Fibroblast of gingiva (primary cell): ENCODE measurements at regions not wholly inside any gene's neighbourhood (a gene's known extent, or its start where the extent isn't known, plus 50 kb on each side); places are given as distances from the start of the nearest gene placed in this dataset.
A peak's percentile ranks its signal among the peaks of the same experiment; 100 is the strongest.

Source experiments
- DNase-seq: peaks from one replicate; pipeline ENCODE4 v3.0.0-alpha.2; 2011; ENCODE audit warnings: low read depth

DNA sequence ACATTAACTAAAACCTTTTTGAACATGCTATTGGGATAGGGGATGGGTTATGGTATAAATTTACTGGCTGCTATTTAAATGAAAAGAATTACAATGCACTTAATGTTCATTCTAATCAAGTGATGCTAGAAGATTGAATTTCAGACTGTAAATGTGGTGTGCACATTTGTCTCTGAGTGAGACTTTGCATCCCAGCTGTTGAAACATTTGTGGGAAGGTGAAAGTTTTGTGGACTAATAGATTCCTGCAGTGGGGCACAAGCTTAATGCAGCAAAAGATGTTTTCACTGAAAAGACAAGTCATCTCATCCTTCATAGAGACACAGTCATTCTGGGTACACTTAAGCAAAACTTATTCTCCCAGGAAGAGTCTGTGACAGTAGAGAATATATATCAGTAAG, 323.6 kb downstream of the NFIB start:
- DNase-seq, result no peak

DNA sequence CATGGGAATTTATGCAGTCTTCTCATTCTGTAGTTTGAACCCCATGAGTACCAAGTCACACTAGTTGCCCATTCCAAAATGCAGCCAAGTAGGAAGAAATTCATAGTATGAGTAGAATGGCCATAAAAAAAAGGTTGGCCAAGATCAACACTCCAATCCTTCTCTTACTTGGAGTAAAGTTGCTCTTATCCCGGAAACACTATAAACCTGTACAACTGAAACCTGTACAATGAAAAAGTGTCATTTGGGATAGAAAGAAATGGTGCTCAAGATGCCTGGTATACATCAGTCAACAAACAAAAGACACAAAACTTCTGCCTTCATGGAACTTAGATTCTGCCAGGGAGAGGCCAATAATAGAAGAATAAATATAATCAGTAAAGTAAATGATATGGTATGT, 325.0 kb downstream of the NFIB start:
- no peak for DNase-seq

DNA sequence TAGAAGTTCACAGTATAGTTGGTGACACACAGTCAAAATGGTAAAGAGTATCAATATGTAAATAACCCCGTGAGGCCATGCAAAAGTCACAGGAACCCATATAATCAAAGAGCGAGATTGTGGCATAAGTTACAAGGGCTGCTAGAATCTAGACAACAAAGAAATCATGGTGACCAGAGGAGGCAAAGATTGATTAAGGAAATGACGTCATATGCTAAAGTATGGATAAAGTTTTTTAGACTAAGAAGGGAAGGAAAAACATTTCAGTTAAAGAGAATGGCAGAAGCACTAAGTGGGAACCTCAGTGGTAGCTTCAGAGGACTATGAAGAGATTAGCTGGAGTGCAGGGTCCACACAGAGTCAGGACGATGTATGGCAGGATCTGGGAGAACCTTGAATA, 330.3 kb downstream of the NFIB start:
- no peak for DNase-seq

DNA sequence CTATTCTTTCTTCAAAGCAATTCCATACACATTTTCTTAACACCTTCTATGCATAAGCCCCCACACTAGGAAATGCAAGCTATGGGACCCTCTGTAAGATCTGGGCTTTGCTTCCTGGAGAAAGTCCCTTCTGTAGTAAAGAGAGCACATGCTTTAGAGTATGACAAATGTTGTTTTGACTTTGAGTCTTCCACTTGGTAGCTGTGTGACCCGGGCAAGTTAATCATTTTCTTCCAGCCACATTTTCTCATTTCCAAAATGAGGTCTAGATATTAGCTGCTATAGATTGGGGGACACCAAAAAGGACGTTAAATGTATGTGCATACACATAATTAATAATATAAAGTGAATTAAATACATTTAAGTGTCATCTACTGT, 334.0 kb downstream of the NFIB start:
- DNase-seq, result no peak

DNA sequence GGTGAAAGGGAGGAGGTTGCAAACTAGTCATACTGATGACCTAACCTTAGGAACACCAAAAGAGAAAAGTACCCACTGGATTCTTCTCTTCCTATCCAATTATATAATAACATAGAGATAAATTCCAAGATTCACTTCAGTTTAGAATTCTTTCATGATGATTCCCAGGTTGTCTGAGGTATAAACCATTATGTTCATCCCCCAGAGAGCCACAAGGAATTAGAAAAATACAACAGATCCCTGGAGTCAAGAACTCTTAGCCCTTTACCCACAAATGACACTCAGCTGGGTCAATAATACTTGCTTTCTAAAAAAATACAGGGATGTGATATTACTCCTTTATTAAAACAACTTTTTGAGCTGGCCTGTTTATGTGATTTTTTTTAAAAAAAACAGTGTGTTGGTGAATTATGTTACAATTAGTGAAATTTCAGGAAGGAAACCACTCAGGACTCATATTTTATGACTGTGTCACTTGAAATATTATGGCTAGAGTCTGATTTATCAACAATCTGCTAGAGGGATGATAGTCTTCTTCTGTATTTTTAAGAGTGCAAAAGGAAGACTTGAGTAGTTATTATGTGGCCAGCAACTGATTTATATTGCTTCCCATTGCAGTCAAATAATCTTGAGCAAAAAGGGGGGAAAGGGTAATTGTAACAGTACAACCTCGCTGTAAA, 338.2 kb downstream of the NFIB start:
- DNase-seq, result no peak

DNA sequence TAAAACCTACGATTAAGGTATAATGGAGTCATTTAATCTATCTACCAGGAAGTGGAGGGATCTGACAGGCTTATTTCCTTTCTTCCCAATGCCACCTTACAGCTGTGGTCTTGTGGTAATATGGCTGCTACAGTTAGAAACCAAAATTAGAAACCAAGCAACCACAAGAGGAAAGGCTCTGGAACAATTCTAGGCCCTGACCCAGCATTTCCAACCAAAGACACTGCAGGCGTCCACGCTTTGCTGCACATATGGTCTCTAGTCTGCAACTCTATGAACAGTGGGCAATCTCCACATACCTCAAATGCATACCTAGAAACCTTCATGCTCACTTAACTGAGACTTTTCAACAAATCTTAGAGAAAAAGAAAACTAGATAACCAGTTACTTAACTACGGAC, 339.1 kb downstream of the NFIB start:
- no peak for DNase-seq

DNA sequence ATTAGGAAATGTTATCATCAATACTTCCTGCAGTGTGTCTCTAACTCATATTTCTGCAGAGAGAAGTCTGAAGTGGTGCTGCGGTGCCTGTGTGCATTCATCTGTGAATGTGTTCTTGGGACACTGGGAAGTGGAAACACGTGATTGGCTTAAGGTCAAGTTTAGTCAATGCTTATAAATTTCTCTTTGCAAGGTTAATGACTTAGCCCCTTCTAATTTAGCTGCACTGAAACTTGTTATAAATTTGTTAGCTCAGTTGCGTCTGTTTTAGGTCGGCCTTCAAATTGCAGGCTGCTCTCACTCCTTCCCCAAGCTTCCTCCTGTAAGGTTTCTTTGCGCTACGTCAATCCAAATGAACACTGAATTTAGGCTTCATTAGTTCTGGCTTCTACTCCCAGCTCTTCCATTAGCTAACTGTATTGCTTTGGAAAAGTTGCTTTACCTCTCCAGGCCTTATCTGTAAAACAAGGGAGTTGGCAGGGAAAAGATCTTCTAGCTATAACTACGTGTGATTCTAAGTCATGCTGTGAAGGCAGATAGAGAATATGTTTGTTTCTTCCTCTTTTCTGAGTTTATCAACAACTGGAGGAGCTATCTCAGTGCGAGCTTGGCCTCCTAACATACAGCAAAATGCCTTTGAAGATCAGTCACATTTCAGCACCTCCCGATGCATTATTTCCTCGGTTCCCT, 341.8 kb downstream of the NFIB start:
- DNase-seq, result no peak

DNA sequence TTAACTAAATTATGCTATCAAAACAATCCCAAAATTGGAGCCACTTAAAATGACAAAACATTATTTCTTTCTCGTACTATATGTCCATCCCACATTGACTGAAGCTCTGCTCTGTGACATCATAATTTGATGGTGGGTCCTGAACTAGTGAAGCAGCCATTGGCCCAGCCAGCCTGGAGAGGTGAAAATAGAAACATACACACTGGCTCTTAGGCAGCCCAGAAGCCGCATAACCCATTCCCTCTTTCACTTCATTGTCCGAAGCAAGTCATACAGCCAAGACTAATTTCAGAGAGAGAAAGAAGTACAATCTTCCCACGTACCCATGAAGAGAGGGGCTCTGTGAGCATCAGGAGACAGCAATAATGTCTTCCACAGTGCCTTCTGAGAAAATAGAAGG, 342.5 kb downstream of the NFIB start:
- DNase-seq, result no peak

DNA sequence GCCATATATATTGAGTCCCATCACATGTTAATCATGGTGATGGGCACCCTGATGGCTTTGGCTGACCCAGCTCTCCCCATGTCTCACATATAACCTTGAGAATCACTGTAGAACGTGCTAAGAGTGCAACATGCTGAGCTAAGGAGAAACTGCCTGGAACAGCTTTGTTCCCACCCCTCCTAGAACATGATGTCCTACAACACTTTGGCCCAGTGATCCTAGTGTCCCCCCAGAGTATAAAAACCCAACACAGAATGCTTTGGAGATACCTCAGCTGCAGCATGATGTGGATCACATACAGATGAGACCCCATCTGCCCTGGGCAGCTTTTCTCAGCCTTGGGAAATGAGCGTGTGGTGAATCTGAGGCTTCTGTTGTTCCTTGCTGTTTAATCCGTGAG, 343.5 kb downstream of the NFIB start:
- no peak for DNase-seq

DNA sequence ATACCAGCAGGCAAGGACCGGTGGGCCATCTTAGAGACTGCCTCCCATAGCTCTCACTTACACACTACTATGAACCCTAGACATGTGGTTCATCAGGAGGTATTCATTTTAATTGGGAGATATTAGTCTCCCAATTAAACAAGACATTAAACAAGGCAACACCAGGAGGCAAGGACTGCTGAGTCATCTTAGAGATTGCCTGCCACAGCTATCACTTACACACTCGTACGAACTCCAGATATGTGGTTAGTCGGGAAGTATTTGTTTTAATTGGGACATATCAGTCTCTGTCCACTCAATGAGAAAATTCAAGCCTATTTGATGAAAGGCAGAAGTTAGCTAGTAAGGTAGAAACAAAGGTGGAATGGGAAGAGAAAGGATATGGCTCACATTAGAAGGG, 343.9 kb downstream of the NFIB start:
- DNase-seq, result no peak

DNA sequence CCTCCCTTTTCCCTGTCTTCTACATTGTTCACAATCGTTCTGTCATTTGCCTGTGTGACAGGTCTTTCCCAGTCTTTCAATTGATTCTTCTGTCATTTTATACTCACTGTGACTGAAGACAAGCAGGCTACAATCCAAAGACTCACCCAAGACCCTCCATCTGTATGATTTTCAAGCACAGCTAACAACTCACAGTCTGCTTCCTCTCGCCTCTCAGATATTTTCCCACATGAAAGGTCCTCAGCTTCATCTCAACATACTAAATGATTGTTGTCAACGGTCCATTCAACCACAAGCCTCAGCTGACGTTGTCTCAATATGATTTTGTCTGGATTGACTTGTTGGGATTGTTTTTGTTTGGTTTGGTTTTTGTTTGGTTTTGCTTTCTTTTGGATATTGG, 346.5 kb downstream of the NFIB start:
- DNase-seq, result no peak

DNA sequence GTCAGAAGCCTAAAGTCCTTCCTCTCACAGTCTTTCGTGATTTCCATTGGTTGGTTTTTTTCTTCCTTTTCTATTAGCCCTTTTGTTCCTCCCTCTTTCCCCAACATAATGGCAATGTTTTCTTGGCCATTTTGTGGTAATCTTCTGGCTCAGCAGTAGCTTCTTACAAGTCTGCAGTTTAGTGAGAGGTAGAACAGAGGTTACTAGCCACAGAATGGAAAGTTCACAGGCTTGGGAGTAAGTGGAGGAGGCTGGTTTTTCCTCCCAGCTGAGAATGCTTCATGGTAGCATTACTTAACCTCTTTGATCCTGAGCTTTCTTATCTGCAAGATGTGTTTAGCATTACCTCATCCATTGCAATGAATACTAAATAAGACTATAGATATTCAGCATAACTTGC, 346.9 kb downstream of the NFIB start:
- no peak for DNase-seq

DNA sequence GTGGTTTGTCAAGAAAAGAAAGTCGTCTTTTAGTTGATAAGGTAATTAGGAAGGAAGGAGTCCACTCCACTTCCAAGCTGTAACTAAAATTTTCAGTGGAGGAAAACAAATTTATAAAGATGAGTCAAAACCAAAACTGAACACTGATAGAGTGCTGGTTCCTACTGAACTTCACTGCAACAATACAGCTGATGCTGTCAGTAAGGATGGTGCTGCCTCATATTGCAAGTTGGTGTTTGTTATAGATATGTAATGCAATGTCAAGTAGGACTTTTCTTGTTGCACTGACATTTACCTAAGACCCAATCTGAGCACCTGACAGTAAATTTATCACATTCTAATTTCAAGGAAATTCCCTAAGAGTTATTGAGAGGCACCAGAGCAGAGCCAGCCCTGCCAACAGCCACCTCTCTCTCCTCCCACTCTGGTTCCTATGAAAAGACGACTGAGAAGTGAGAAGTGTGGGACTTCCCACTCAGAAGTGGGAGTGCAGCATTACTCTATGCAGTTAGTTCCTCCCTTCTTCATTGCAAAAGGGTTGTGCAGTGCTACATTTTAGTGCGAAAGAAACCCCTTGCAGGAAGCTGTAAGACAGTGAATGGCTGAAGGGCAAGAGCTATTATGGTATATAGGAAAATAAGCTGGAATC, 350.8 kb downstream of the NFIB start:
- no peak for DNase-seq

DNA sequence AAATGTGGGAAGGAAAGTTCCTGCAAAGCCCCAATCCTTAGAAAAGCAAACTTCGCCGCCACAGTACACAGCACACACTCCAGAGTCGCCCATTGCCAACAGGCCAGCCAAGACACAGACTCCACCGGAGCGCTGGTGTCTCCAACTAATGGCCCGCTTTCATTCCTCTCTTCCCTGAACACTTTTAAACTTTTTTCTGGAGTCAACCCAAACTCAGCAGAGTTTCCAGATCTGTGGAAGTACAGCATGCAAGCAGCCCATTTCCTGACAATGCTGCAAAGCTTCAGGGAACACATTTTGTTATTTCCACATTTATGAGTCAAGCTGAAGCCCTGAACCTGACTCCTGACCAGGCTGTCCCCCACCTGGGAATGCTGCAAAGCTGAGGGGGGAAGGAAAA, 351.9 kb downstream of the NFIB start:
- DNase-seq, result no peak

DNA sequence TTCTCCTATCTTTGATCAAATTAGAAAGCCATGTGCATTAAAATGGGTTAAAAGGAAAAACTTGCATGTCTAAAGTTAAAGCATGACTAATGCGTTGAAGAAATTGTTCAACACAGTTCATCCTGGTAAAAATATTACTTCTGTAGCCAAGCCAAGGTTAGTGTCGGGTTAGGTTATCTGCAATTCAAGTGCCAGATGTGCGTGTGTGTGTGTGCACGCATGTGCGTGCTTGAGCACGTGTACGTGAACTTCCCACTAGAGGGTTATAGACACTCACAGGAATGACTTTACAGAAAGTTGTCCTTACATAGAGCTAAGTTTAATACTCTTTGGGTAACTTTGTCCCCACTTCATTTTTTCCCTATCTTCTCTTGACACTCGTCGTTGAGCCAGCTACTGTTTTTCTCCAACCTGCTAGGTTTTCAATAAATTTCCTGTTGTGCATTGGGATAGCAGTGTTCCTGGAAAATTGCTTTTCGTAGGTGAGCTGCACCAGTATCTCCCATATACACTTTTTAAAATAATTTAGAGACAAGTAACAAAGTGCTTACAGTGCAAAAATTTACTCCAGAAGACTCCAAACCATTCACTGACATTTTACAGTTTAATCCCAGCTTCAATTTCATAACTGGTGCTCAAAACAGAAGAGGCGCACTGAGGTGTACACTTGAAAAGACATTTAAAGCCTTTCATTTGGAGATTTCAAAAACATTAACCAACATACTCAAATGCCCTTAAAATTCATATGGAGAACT, 353.8 kb downstream of the NFIB start:
- no peak for DNase-seq

DNA sequence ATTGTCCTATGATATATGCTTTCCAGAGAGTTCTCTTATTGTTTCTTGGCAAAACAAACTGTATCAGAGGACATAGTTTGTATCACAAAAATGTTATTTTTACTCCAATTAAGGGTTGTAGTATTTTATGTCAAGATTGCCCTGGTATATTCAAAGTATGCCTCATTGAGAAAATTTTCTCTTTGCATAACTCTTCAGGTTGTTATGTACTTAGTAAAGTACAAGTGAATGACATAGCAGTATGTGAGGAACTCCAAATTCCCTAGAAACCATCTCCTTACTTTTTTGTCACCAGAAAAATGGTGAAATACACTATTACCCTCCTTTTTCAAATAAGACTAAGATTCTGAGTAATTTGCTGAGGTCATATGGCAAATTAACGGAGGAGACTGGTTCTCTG, 355.3 kb downstream of the NFIB start:
- DNase-seq, result no peak

DNA sequence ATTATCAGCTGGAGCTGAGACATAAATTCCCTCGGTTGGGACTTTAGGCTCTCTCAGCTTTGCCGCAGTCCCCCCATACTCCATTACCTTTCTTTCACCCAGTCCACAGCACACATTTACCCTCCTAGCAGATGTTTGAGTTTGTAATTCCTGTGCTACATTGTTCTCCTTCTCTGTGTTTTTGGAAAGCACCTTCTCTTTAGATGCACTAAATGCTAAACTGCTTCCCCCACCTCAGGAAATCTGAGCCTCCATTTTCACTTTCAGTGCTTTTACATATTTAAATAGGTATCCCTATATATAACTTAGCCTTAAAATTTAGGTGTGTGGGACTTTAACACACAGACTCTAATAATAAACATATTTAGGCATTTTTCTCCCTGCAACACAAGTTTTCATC, 356.9 kb downstream of the NFIB start:
- DNase-seq, result no peak

DNA sequence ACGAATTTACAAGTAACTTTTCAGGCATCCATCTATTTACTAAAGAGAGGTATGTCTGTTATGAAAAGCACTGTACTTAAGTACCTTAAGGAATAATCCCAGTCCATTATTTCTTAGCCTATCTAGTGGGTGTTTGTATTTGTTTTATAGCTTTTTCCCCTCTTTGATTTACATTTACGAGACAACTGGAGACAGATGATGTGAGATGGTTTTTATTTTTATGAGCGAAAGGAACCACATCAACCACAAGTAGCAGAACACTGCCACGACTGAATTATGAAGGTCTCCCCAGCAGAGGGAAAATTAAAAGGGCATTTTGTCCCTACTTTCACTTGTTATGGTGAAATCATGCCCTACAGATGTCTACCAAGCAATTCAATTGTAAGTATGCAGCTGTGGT, 357.8 kb downstream of the NFIB start:
- DNase-seq, result no peak

DNA sequence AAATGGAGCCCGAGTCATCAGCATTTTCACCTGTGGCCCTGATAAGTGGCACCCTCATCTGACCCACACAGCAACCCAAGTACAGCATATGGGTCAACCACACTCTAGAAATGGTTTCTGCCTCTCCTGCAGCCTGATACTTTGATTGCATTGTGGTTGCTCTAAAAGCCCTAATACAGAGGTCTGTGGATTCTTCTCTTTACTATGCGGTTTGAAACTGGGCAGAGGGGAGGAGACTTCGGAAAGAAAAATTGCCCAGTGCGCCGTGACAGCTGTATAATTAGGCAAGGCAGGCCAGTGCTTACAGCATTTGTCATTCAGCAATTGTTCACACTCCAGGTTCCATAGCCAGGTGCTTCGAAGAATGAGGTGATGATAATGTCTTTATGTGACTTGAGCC, 361.0 kb downstream of the NFIB start:
- no peak for DNase-seq

DNA sequence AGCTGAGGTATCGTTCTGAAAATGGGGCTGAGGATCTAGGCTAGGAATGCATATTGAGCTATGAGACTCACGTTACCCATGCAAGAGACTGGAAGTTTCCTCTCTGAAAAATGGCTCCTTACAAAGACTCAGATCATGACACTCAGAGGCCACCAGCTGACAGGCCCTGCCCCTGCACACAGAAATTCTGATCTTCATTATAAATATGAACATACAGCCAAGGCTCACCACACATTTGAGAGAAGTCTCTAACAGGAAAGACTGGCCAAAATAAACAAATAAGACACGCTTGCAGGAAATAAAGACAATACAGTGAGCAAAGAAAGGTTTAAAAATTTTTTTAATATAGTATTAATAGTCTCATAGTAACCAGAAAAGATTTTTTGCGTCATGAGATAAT, 365.9 kb downstream of the NFIB start:
- DNase-seq, result peak; percentile 40

DNA sequence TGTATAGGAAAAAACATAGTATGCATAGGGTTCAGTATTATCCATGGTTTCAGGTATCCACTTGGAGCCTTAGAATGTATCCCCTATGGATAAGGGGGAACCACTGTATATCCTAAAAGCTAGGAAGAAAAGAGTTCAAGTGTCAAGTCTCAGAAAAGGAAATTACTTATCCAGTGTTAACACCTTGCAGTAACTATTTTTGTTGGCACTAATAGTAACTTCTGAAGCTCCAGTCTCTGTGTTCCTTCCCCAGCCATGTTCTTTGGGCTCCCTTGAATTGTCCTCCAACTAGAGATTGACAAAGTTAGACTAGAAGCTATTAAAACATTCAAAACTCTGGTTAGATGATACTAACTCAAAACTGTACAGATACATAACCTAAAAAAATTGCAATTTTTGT, 370.8 kb downstream of the NFIB start:
- no peak for DNase-seq

DNA sequence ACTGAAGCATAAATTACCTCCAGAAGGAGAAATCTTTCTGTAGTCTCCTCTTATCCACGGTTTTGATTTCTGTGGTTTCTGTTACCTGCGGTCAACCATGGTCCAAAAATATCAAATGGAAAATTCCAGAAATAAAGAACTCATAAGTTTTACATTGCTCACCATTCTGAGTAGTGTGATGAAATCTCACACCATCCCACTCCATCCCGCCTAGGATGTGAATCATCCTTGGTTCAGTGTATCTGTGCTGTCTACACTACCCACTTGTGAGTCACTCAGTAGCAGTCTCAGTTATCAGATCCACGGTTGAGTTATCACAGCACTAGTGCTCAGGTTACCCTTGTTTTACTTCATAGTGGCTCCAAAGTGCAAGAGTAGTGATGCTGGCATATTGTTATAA, 371.2 kb downstream of the NFIB start:
- DNase-seq, result peak; percentile 88

DNA sequence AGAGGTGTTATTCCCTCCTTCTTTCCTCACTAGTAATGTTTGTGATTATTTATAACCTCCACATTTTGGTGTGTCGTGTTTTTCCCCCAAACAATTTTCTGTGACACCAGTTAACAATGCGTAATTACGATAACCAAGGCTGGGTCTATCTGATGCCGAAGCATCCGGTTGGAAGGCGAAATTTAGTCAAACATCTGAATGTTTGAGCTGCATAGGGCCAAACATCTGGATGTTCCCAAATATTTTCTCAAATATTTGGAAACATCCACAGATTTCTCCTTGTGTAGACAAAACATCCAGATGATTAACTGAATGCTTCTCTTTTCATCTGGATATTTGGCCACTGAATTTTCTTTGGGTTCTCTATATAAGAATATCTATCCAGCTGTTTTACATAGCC, 371.7 kb downstream of the NFIB start:
- DNase-seq, result no peak
